MM.1S (cell line): ENCODE measurements at regions not wholly inside any gene's neighbourhood (a gene's known extent, or its start where the extent isn't known, plus 50 kb on each side); places are given as distances from the start of the nearest gene placed in this dataset.

Experiments used
- DNase-seq: peaks from one replicate; pipeline ENCODE4 v3.0.0-alpha.2; 2015
- H2AFZ ChIP-seq: fragments of 300-600 bp; sonication (generic); 2 replicates; pipeline ENCODE4 v1.6.0; 2016; ENCODE audit warnings: antibody characterized with exemption, low read length
- H3F3A ChIP-seq: fragments of 300-600 bp; sonication (generic); 2 replicates; pipeline ENCODE4 v1.6.1; 2016; ENCODE audit warnings: mild to moderate bottlenecking, antibody characterized with exemption, low read length, moderate library complexity, mixed read lengths; ENCODE audit not compliant: insufficient read depth
- H3K27ac ChIP-seq: fragments of 300-600 bp; sonication (generic); 2 replicates; pipeline ENCODE4 v1.5.1; 2016; ENCODE audit warnings: mild to moderate bottlenecking, low read length
- H3K27me3 ChIP-seq: fragments of 300-600 bp; sonication (generic); replicated peaks from 2 replicates; pipeline ENCODE4 v1.6.0; 2016; ENCODE audit warnings: low read length; ENCODE audit not compliant: insufficient read depth
- H3K36me3 ChIP-seq: fragments of 300-600 bp; sonication (generic); replicated peaks from 2 replicates; pipeline ENCODE4 v1.6.1; 2016; ENCODE audit warnings: mild to moderate bottlenecking, low read length, mixed read lengths; ENCODE audit not compliant: insufficient read depth
- H3K4me1 ChIP-seq: fragments of 300-600 bp; sonication (generic); 2 replicates; pipeline ENCODE4 v1.6.1; 2016; ENCODE audit warnings: low read length, mixed read lengths
- H3K4me2 ChIP-seq: fragments of 300-600 bp; sonication (generic); 2 replicates; pipeline ENCODE4 v1.6.0; 2016; ENCODE audit warnings: low read depth, low read length
- H3K4me3 ChIP-seq: fragments of 300-600 bp; sonication (generic); 2 replicates; pipeline ENCODE4 v1.5.1; 2016; ENCODE audit warnings: low read length, mixed read lengths
- H3K79me2 ChIP-seq: fragments of 300-600 bp; sonication (generic); 2 replicates; pipeline ENCODE4 v1.6.1; 2016; ENCODE audit warnings: mixed run types, low read length, mixed read lengths
- H3K9ac ChIP-seq: fragments of 300-600 bp; sonication (generic); 2 replicates; pipeline ENCODE4 v1.6.1; 2016; ENCODE audit warnings: low read length, mixed read lengths
- H3K9me2 ChIP-seq: fragments of 300-600 bp; sonication (generic); replicated peaks from 2 replicates; pipeline ENCODE4 v1.6.1; 2016; ENCODE audit warnings: mild to moderate bottlenecking, low read length, mixed read lengths; ENCODE audit not compliant: insufficient read depth
- H3K9me3 ChIP-seq: fragments of 300-600 bp; sonication (generic); replicated peaks from 2 replicates; pipeline ENCODE4 v1.6.1; 2016; ENCODE audit warnings: mild to moderate bottlenecking, low read length, mixed read lengths; ENCODE audit not compliant: insufficient read depth
- H4K20me1 ChIP-seq: fragments of 300-600 bp; sonication (generic); 2 replicates; pipeline ENCODE4 v1.6.1; 2016; ENCODE audit warnings: mild to moderate bottlenecking, low read length, moderate library complexity, mixed read lengths; ENCODE audit not compliant: insufficient read depth
- EZH2 ChIP-seq: fragments of 300-600 bp; sonication (generic); optimal IDR thresholded peaks from 2 replicates; pipeline ENCODE3; 2017; ENCODE audit warnings: low read depth, mild to moderate bottlenecking, antibody characterized with exemption, low read length, mixed read lengths
- EZH2phosphoT487 ChIP-seq: fragments of 300-600 bp; sonication (generic); IDR thresholded peaks from 2 replicates; pipeline ENCODE4 v1.6.1; 2018; ENCODE audit warnings: antibody characterized with exemption, low read length
- TF ChIP-seq, protein P1 (sequence below): fragments of 300-600 bp; sonication (generic); IDR thresholded peaks from 2 replicates; pipeline ENCODE4 v1.5.1; 2016; ENCODE audit warnings: antibody characterized with exemption, low read length, mixed read lengths

DNA sequence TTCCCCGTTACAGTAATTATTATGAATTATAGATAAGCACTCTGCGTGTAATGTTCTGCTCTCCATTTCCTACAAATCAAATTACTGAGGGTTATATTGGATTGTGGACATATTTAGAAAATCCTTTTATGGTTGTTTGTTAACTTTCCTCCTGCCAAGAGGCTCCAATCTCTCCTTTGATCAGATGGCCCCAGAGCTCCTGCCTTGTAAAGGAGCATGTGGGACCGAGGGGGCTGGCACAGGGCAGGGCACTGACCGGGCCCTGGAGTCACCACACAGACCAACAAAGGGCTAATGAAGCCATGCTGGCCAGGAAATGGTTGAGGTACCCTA lies 415.9 kb downstream of the EFNA5 start:
- Histone ChIP-seq H4K20me1 (no peaks in the 10 kb centered on the region), H3K9me2 (no peaks in the 10 kb centered on the region), H3K36me3 (no peaks in the 10 kb centered on the region), H3K9ac (no peak overlapping the region), H3K4me2 (no peak overlapping the region), H3K27ac (no peak overlapping the region), H2AFZ (no peak overlapping the region), H3K27me3 (no peaks in the 10 kb centered on the region), H3F3A (no peaks in the 10 kb centered on the region), H3K9me3 (no peaks in the 10 kb centered on the region), H3K79me2 (no peaks in the 10 kb centered on the region), H3K4me1 (no peaks in the 10 kb centered on the region), H3K4me3 (no peak overlapping the region)
- no peak for DNase-seq
- no peak for TF ChIP-seq EZH2
- TF ChIP-seq, protein P1, sequence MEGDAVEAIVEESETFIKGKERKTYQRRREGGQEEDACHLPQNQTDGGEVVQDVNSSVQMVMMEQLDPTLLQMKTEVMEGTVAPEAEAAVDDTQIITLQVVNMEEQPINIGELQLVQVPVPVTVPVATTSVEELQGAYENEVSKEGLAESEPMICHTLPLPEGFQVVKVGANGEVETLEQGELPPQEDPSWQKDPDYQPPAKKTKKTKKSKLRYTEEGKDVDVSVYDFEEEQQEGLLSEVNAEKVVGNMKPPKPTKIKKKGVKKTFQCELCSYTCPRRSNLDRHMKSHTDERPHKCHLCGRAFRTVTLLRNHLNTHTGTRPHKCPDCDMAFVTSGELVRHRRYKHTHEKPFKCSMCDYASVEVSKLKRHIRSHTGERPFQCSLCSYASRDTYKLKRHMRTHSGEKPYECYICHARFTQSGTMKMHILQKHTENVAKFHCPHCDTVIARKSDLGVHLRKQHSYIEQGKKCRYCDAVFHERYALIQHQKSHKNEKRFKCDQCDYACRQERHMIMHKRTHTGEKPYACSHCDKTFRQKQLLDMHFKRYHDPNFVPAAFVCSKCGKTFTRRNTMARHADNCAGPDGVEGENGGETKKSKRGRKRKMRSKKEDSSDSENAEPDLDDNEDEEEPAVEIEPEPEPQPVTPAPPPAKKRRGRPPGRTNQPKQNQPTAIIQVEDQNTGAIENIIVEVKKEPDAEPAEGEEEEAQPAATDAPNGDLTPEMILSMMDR = no peak
- TF ChIP-seq EZH2phosphoT487 = no peak

GRCh38 chr5:107254214-107254901 lies 416.4 kb downstream of the EFNA5 start:
- Histone ChIP-seq H3K9me3 (no peaks in the 10 kb centered on the region), H3K4me2 (no peak overlapping the region), H3K27ac (no peak overlapping the region), H3K4me3 (no peak overlapping the region), H3K79me2 (no peaks in the 10 kb centered on the region), H3K4me1 (no peaks in the 10 kb centered on the region), H3K36me3 (no peaks in the 10 kb centered on the region), H4K20me1 (no peaks in the 10 kb centered on the region), H3F3A (no peaks in the 10 kb centered on the region), H3K9ac (no peak overlapping the region), H2AFZ (no peak overlapping the region), H3K27me3 (no peaks in the 10 kb centered on the region), H3K9me2 (no peaks in the 10 kb centered on the region)
- no peak for TF ChIP-seq EZH2phosphoT487
- TF ChIP-seq EZH2 = no peak
- no peak for DNase-seq

DNA sequence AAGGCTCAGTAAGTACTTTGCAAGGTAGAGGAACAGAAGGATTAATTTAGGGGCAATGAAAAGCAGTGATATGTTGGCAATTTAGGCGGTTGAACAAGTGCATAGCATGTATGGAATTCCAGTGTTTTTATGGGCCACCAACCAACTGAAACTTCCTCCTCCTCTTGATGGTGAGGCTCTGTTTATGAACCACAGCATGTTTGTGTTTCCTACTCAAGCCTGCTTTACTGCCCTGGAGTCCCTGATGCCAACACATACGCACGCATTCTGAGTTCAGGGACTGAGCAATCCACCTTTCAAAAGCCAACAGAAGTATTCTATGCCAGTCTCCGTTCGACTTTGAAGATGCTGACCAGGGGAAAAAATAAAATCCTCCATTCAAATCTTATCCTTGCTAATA lies 417.5 kb downstream of the EFNA5 start:
- TF ChIP-seq EZH2phosphoT487 (no peak), EZH2 (no peak)
- TF ChIP-seq, protein P1 = no peak
- Histone ChIP-seq H3K9me3 (no peaks in the 10 kb centered on the region), H3K79me2 (no peaks in the 10 kb centered on the region), H3K4me2 (no peak overlapping the region), H3K4me1 (no peaks in the 10 kb centered on the region), H3F3A (no peaks in the 10 kb centered on the region), H3K27me3 (no peaks in the 10 kb centered on the region), H3K27ac (no peak overlapping the region), H3K36me3 (no peaks in the 10 kb centered on the region), H3K4me3 (no peak overlapping the region), H2AFZ (no peak overlapping the region), H3K9ac (no peak overlapping the region), H3K9me2 (no peaks in the 10 kb centered on the region), H4K20me1 (no peaks in the 10 kb centered on the region)
- no peak for DNase-seq

GRCh38 chr5:107251151-107251550 lies 419.6 kb downstream of the EFNA5 start:
- H3K27me3 ChIP-seq = no peaks in the 10 kb centered on the region
- no peak overlapping the region for H3K4me2 ChIP-seq
- no peaks in the 10 kb centered on the region for H3K36me3 ChIP-seq
- H3K27ac ChIP-seq = no peak overlapping the region
- no peaks in the 10 kb centered on the region for H3K9me2 ChIP-seq
- no peaks in the 10 kb centered on the region for H3F3A ChIP-seq
- no peak overlapping the region for H2AFZ ChIP-seq
- no peak overlapping the region for H3K9ac ChIP-seq
- no peaks in the 10 kb centered on the region for H3K79me2 ChIP-seq
- H4K20me1 ChIP-seq = no peaks in the 10 kb centered on the region
- no peaks in the 10 kb centered on the region for H3K9me3 ChIP-seq
- no peak overlapping the region for H3K4me3 ChIP-seq
- no peaks in the 10 kb centered on the region for H3K4me1 ChIP-seq
- no peak for DNase-seq
- TF ChIP-seq EZH2 (no peak), EZH2phosphoT487 (no peak)
- TF ChIP-seq, protein P1 = no peak
